ENCODE measurements at regions not wholly inside any gene's neighbourhood (a gene's known extent, or its start where the extent isn't known, plus 50 kb on each side); places are given as distances from the start of the nearest gene placed in this dataset.

- Histone ChIP-seq H3K27me3 (ENCODE audit: insufficient read depth, poor library complexity, severe bottlenecking) (no peaks in the 10 kb centered on the region), H3K4me3 (replicated peaks; ENCODE audit: insufficient read depth, low read length) (no peak overlapping the region), H3K27ac (replicated peaks) (no peak overlapping the region)
- TF ChIP-seq REST (IDR thresholded peaks at IDR 0.05; ENCODE audit: insufficient replicate concordance, low read depth) = no peak
- no peak for TF ChIP-seq SPI1 (IDR thresholded peaks at IDR 0.05; ENCODE audit: borderline replicate concordance, low read depth)
- TF ChIP-seq GABPA (IDR thresholded peaks at IDR 0.05; ENCODE audit: low read depth) = no peak
- no peak for TF ChIP-seq POLR2AphosphoS5 (IDR thresholded peaks at IDR 0.05; ENCODE audit: low read depth)
- TF ChIP-seq CTCF (IDR thresholded peaks at IDR 0.05; ENCODE audit: insufficient read depth, low read length) = no peak
- no peak for DNase-seq (ENCODE audit: low read depth in 1 of 2, low spot score in 1 of 2)
These were observed 268.7 kb upstream of the SETBP1 start for GRCh38 chr18:44411976-44412375.

- H3K27ac ChIP-seq (replicated peaks) = no peak overlapping the region
- no peak for DNase-seq (ENCODE audit: low read depth in 1 of 2, low spot score in 1 of 2)
- no peaks in the 10 kb centered on the region for H3K27me3 ChIP-seq (ENCODE audit: insufficient read depth, poor library complexity, severe bottlenecking)
- H3K4me3 ChIP-seq (replicated peaks; ENCODE audit: insufficient read depth, low read length) = no peak overlapping the region
- TF ChIP-seq POLR2AphosphoS5 (IDR thresholded peaks at IDR 0.05; ENCODE audit: low read depth) (no peak), CTCF (IDR thresholded peaks at IDR 0.05; ENCODE audit: insufficient read depth, low read length) (no peak), SPI1 (IDR thresholded peaks at IDR 0.05; ENCODE audit: borderline replicate concordance, low read depth) (no peak), GABPA (IDR thresholded peaks at IDR 0.05; ENCODE audit: low read depth) (no peak), REST (IDR thresholded peaks at IDR 0.05; ENCODE audit: insufficient replicate concordance, low read depth) (no peak)
These were observed 256.7 kb upstream of the SETBP1 start for GRCh38 chr18:44423814-44424644.

- no peak overlapping the region for H3K27ac ChIP-seq (replicated peaks)
- TF ChIP-seq REST (IDR thresholded peaks at IDR 0.05; ENCODE audit: insufficient replicate concordance, low read depth) (no peak), SPI1 (IDR thresholded peaks at IDR 0.05; ENCODE audit: borderline replicate concordance, low read depth) (no peak), POLR2AphosphoS5 (IDR thresholded peaks at IDR 0.05; ENCODE audit: low read depth) (no peak), CTCF (IDR thresholded peaks at IDR 0.05; ENCODE audit: insufficient read depth, low read length) (no peak), GABPA (IDR thresholded peaks at IDR 0.05; ENCODE audit: low read depth) (no peak)
- no peaks in the 10 kb centered on the region for H3K27me3 ChIP-seq (ENCODE audit: insufficient read depth, poor library complexity, severe bottlenecking)
- H3K4me3 ChIP-seq (replicated peaks; ENCODE audit: insufficient read depth, low read length) = no peak overlapping the region
- no peak for DNase-seq (ENCODE audit: low read depth in 1 of 2, low spot score in 1 of 2)
These were observed 256.0 kb upstream of the SETBP1 start for GRCh38 chr18:44424645-44425035.

Measured in HL-60 (cell line).